HG02973 (cell line): ENCODE measurements at regions not wholly inside any gene's neighbourhood (a gene's known extent, or its start where the extent isn't known, plus 50 kb on each side); places are given as distances from the start of the nearest gene placed in this dataset.

Experiments
- ATAC-seq: cut with Tn5 transposase; IDR thresholded peaks from one replicate; pipeline ENCODE4 v1.9.1; 2021; ENCODE audit warnings: moderate library complexity; ENCODE audit not compliant: unreplicated experiment

- ATAC-seq, result no peak
These were observed 176.2 kb downstream of the IRX2 start for GRCh38 chr5:2575292-2575691.

GRCh38 chr5:2574155-2574554 is 177.3 kb downstream of the IRX2 start:
- no peak for ATAC-seq

- no peak for ATAC-seq
These were observed 180.9 kb downstream of the IRX2 start for GRCh38 chr5:2570586-2570985.

GRCh38 chr5:2569774-2570542 is 181.5 kb downstream of the IRX2 start:
- ATAC-seq, result no peak

- no peak for ATAC-seq
These were observed 182.3 kb downstream of the IRX2 start for GRCh38 chr5:2569176-2569575.

GRCh38 chr5:2566284-2566683 is 185.2 kb downstream of the IRX2 start:
- ATAC-seq, result no peak

GRCh38 chr5:2565147-2565546 is 186.3 kb downstream of the IRX2 start:
- no peak for ATAC-seq

- no peak for ATAC-seq
These were observed 188.4 kb downstream of the IRX2 start for GRCh38 chr5:2563046-2563445.

- no peak for ATAC-seq
These were observed 189.4 kb downstream of the IRX2 start for GRCh38 chr5:2562036-2562435.

- no peak for ATAC-seq
These were observed 191.0 kb downstream of the IRX2 start for GRCh38 chr5:2560435-2560834.

- no peak for ATAC-seq
These were observed 194.0 kb downstream of the IRX2 start for GRCh38 chr5:2557435-2557834.

GRCh38 chr5:2556375-2556966 is 195.0 kb downstream of the IRX2 start:
- no peak for ATAC-seq

- no peak for ATAC-seq
These were observed 197.9 kb downstream of the IRX2 start for GRCh38 chr5:2553611-2554010.

- no peak for ATAC-seq
These were observed 201.0 kb downstream of the IRX2 start for GRCh38 chr5:2550509-2550908.

GRCh38 chr5:2549900-2550299 is 201.6 kb downstream of the IRX2 start:
- no peak for ATAC-seq

GRCh38 chr5:2549354-2549753 is 202.1 kb downstream of the IRX2 start:
- no peak for ATAC-seq

GRCh38 chr5:2546938-2547337 is 204.5 kb downstream of the IRX2 start:
- ATAC-seq, result no peak

GRCh38 chr5:2544003-2544402 is 207.5 kb downstream of the IRX2 start:
- no peak for ATAC-seq

- no peak for ATAC-seq
These were observed 208.7 kb downstream of the IRX2 start for GRCh38 chr5:2542821-2543220.

GRCh38 chr5:2542026-2542425 is 209.5 kb downstream of the IRX2 start:
- ATAC-seq, result no peak

- no peak for ATAC-seq
These were observed 213.3 kb downstream of the IRX2 start for GRCh38 chr5:2538169-2538568.

GRCh38 chr5:2537378-2538145 is 213.9 kb downstream of the IRX2 start:
- ATAC-seq, result no peak
